Coronary artery (tissue), 2 donors: ENCODE measurements at regions not wholly inside any gene's neighbourhood (a gene's known extent, or its start where the extent isn't known, plus 50 kb on each side); places are given as distances from the start of the nearest gene placed in this dataset.
A peak's percentile ranks its signal among the peaks of the same experiment; 100 is the strongest.
"Not testable (repeated sequence)": the region's sequence is repeated elsewhere in the genome, so short reads cannot be mapped to it uniquely, and the experiment has no call there.

Experiments used
- DNase-seq: peaks from one replicate; pipeline ENCODE4 v3.0.0-alpha.2; 2017; ENCODE audit warnings: low spot score
- H3K27ac ChIP-seq, 2 donors: fragments of 200-600 bp; sonication (generic); one replicate each; pipeline ENCODE4 v1.5.1; 2016 to 2019
- H3K4me3 ChIP-seq: fragments of 200-600 bp; sonication (generic); 2 replicates; pipeline ENCODE4 v1.5.1; 2016; ENCODE audit warnings: mild to moderate bottlenecking, moderate library complexity
- TF ChIP-seq, protein P1 (sequence below): fragments of 200-600 bp; sonication (generic); IDR thresholded peaks from one replicate; pipeline ENCODE4 v1.5.1; 2019; ENCODE audit warnings: antibody characterized with exemption

DNA sequence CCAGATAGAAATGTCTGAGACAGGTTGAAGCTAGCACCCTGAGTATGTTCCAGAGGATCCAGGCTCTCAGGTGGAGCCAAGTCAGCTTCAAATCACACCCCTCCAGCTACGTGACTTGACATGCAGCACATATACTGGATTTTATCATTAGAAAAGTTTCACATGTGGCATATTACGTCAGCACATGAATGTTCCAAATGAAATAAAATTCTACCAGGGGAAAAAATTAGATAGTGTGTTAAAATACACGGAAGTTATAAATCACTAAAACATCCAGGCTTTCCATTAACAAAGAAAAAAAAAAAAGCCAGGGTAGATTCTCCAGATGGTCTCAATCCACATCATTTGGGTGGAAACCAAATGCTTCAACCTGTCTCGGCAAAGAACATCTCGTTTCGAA, 251.6 kb downstream of the MPDZ start:
- Histone ChIP-seq H3K4me3 (no peak overlapping the region), H3K27ac (no peak overlapping the region)
- TF ChIP-seq, protein P1, sequence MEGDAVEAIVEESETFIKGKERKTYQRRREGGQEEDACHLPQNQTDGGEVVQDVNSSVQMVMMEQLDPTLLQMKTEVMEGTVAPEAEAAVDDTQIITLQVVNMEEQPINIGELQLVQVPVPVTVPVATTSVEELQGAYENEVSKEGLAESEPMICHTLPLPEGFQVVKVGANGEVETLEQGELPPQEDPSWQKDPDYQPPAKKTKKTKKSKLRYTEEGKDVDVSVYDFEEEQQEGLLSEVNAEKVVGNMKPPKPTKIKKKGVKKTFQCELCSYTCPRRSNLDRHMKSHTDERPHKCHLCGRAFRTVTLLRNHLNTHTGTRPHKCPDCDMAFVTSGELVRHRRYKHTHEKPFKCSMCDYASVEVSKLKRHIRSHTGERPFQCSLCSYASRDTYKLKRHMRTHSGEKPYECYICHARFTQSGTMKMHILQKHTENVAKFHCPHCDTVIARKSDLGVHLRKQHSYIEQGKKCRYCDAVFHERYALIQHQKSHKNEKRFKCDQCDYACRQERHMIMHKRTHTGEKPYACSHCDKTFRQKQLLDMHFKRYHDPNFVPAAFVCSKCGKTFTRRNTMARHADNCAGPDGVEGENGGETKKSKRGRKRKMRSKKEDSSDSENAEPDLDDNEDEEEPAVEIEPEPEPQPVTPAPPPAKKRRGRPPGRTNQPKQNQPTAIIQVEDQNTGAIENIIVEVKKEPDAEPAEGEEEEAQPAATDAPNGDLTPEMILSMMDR: no peak
- DNase-seq: no peak

DNA sequence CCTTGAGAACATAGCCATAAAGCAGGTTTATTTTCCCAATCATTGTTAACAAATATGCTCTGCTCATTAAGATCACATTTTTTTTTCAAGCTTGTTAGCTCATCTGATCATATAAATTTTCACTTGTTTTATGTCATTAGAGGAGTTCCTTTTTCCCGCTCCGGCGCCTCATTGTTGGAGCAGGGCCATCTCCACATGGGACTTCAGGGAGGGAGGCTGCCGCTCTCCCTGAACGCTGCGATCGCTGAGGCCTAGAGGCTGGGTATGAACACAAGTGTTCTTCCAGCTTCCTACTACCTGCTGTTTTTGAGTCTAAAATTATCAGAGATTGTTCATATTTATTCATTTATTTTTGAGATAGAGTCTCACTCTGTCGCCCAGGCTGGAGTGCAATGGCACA, 246.9 kb downstream of the MPDZ start:
- H3K27ac ChIP-seq: no peak overlapping the region
- no peak for DNase-seq
- TF ChIP-seq, protein P1: no peak
- H3K4me3 ChIP-seq: no peak overlapping the region

DNA sequence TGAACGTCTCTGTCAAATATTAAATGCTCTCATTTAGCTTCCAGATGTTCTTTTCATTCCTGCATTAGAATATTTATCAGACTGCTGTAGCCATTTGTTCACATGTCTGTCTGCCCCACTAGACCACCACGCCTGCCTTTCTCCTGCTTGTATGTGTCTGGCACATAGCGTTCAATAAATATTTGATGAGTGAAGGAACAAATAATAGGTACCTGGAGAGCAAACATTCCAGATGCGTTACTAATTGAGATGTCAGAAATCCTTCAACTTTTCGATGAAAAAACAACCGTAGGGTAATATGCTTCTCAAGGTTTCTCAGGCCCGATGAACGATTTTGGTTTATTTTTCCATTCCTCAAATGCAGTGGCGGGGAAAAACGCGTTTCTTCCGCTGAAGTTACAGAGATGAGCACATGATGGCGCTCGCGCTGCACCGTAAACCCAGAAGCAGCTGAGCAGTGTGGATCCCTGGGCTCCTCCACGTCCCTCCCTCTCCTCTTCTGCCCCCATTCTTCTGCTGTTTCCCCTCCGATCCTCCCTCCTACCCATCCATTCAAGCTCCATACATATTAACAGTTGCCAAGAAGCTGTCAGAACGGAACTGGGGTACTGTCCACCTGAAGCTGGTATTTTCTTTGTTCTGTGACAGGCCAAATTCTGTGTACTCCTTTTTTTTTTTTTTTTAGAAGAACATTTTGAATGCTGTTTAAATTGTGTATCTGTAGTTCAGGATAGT, 245.4 kb downstream of the MPDZ start:
- no peak for DNase-seq
- no peak overlapping the region for H3K27ac ChIP-seq
- H3K4me3 ChIP-seq: peak overlapping the region; percentile 57
- TF ChIP-seq, protein P1: peak; percentile 60

DNA sequence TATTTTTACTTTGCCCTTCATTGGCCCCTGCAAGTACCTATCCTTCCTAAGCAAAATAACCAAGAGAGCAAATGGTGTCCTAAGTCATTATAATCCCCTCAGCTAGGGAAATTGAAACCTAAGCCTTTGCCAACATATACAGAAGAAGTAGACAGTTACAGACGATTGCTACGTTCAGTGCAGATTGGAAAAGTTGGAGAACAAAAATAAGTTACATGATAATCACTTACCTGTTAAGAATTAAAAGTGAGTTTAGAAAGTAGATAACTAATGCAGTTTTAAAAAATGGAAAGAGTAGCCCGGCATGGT, 244.8 kb downstream of the MPDZ start:
- no peak overlapping the region for H3K27ac ChIP-seq
- TF ChIP-seq, protein P1: no peak
- no peak for DNase-seq
- H3K4me3 ChIP-seq: peak overlapping the region; percentile 57

DNA sequence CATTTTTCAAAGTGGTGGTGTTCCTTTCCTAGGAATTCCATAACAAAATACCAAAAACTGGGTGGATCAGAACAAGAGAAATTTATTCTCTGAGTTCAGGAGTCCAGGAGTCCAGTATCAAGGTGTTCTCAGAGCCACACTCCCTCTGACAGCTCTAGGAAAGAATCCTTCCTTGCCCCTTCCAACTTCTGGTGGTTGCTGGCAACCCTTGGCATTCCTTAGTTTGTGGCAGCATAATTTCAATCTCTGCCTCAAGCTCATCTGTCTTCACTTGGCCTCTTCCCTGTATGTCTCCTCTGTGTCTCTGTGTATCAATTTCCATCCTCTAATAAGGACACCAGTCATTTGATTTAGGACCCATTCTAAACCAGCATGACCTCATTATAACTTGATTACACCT, 243.7 kb downstream of the MPDZ start:
- no peak overlapping the region for H3K27ac ChIP-seq
- TF ChIP-seq, protein P1: no peak
- H3K4me3 ChIP-seq: no peak overlapping the region
- no peak for DNase-seq

DNA sequence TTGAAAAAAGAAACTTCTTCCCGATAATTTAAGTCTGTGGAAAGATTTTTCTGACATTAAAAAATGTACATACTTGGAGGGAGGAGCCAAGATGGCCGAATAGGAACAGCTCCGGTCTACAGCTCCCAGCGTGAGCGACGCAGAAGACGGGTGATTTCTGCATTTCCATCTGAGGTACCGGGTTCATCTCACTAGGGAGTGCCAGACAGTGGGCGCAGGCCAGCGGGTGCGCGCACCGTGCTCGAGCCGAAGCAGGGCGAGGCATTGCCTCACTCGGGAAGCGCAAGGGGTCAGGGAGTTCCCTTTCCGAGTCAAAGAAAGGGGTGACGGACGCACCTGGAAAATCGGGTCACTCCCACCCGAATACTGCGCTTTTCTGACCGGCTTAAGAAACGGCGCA, 241.7 kb downstream of the MPDZ start:
- H3K27ac ChIP-seq, H3K4me3 ChIP-seq: not testable (repeated sequence)

DNA sequence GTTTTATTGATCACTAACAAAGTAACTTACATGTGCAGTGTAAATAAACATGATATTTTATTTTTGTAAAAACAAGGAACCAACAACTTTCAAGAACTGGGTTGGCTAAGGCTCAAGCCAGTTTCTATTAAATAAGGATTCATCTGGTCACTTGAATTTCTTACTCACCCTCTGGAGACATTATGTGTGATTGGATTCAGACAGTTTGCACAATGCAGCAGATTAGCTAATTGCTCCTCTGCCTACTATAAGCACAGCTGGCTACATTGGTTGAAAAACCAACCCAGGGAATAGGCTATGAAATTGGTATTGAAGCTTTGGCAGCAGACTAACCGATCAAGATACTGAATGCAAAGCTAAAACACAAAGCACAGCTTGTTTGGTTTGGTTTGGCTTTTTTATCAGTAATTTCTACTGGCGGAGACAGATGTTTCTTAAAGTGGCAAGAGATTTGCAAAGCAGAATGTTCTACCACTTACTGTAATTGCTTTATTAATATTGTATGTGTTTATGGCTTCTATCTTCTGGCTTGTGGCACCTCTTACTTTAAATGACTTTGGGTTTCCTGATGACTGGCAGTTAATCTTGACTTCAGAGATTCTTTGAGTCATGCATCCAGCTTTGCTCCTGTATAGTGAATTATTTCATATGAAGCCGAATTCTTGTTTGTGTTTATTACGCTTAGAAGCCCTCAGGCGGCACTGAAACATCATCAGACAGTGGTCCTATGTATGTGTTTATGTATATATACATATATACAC, 231.5 kb downstream of the MPDZ start:
- no peak for DNase-seq
- Histone ChIP-seq H3K4me3 (no peak overlapping the region), H3K27ac (no peak overlapping the region)
- TF ChIP-seq, protein P1: no peak

More for the DNA sequence above, 241.7 kb downstream of the MPDZ start:
- not testable (repeated sequence) for DNase-seq
